Central memory CD8-positive, alpha-beta T cell (primary cell): ENCODE measurements at regions not wholly inside any gene's neighbourhood (a gene's known extent, or its start where the extent isn't known, plus 50 kb on each side); places are given as distances from the start of the nearest gene placed in this dataset.

Source experiments
- ATAC-seq: fragments of 150-1000 bp; cut with Tn5 transposase; replicated peaks from 2 replicates; pipeline ENCODE4 v1.10.0; 2022; ENCODE audit warnings: mild to moderate bottlenecking, moderate FRiP score, moderate number of reproducible peaks; ENCODE audit not compliant: poor library complexity, severe bottlenecking; ENCODE audit errors: extremely low read depth
- DNase-seq, 2 donors: peaks; one replicate each; pipeline ENCODE4 v3.0.0; 2021; ENCODE audit warnings: low spot score in 2 of 2
- H3K27ac Mint-ChIP-seq: one replicate; pipeline ENCODE4 v1.8.0; 2022; ENCODE audit warnings: low read depth, mild to moderate bottlenecking, moderate library complexity, mixed read lengths
- H3K27me3 Mint-ChIP-seq: one replicate; pipeline ENCODE4 v1.8.0; 2022; ENCODE audit warnings: mixed read lengths
- H3K36me3 Mint-ChIP-seq: one replicate; pipeline ENCODE4 v1.8.0; 2022; ENCODE audit warnings: mild to moderate bottlenecking, moderate library complexity, mixed read lengths; ENCODE audit not compliant: insufficient read depth
- H3K4me1 Mint-ChIP-seq: one replicate; pipeline ENCODE4 v1.8.0; 2022; ENCODE audit warnings: mixed read lengths
- H3K4me3 Mint-ChIP-seq: one replicate; pipeline ENCODE4 v1.8.0; 2022; ENCODE audit warnings: mild to moderate bottlenecking, moderate library complexity, mixed read lengths
- H3K9me3 Mint-ChIP-seq: one replicate; pipeline ENCODE4 v1.8.0; 2022; ENCODE audit warnings: mixed read lengths

GRCh38 chr6:100988391-100988984 is 107.4 kb upstream of the ASCC3 start:
- no peak overlapping the region for H3K4me3 Mint-ChIP-seq
- no peaks in the 10 kb centered on the region for H3K36me3 Mint-ChIP-seq
- H3K27me3 Mint-ChIP-seq: no peaks in the 10 kb centered on the region
- no peak for DNase-seq
- no peak overlapping the region for H3K27ac Mint-ChIP-seq
- H3K4me1 Mint-ChIP-seq: no peaks in the 10 kb centered on the region
- ATAC-seq: no peak
- no peaks in the 10 kb centered on the region for H3K9me3 Mint-ChIP-seq

GRCh38 chr6:100990070-100990469 is 108.9 kb upstream of the ASCC3 start:
- DNase-seq (no peak), ATAC-seq (no peak)
- no peaks in the 10 kb centered on the region for H3K9me3 Mint-ChIP-seq
- no peak overlapping the region for H3K4me3 Mint-ChIP-seq
- H3K36me3 Mint-ChIP-seq: no peaks in the 10 kb centered on the region
- H3K27ac Mint-ChIP-seq: no peak overlapping the region
- H3K4me1 Mint-ChIP-seq: no peaks in the 10 kb centered on the region
- no peaks in the 10 kb centered on the region for H3K27me3 Mint-ChIP-seq

GRCh38 chr6:100996409-100996808 is 115.3 kb upstream of the ASCC3 start:
- ATAC-seq (no peak), DNase-seq (no peak)
- H3K27me3 Mint-ChIP-seq: peaks cover 12% of the 10 kb centered on the region
- no peak overlapping the region for H3K27ac Mint-ChIP-seq
- no peaks in the 10 kb centered on the region for H3K36me3 Mint-ChIP-seq
- no peak overlapping the region for H3K4me3 Mint-ChIP-seq
- H3K9me3 Mint-ChIP-seq: no peaks in the 10 kb centered on the region
- H3K4me1 Mint-ChIP-seq: no peaks in the 10 kb centered on the region

GRCh38 chr6:100998111-100998510 is 117.0 kb upstream of the ASCC3 start:
- Mint-ChIP-seq H3K4me1 (no peaks in the 10 kb centered on the region), H3K4me3 (no peak overlapping the region), H3K36me3 (no peaks in the 10 kb centered on the region), H3K9me3 (no peaks in the 10 kb centered on the region), H3K27ac (no peak overlapping the region), H3K27me3 (peaks cover 20% of the 10 kb centered on the region)
- ATAC-seq (no peak), DNase-seq (no peak)

- Mint-ChIP-seq H3K4me1 (no peaks in the 10 kb centered on the region), H3K36me3 (no peaks in the 10 kb centered on the region)
- no peak for DNase-seq
These were observed 118.0 kb upstream of the ASCC3 start for GRCh38 chr6:100999034-100999597.

GRCh38 chr6:101000341-101000740 is 119.2 kb upstream of the ASCC3 start:
- ATAC-seq (no peak), DNase-seq (no peak)
- Mint-ChIP-seq H3K36me3 (no peaks in the 10 kb centered on the region), H3K9me3 (no peaks in the 10 kb centered on the region), H3K4me1 (no peaks in the 10 kb centered on the region), H3K27me3 (peaks cover 20% of the 10 kb centered on the region), H3K27ac (no peak overlapping the region), H3K4me3 (no peak overlapping the region)

More at GRCh38 chr6:100999034-100999597, 118.0 kb upstream of the ASCC3 start:
- ATAC-seq: no peak
- Mint-ChIP-seq H3K27ac (no peak overlapping the region), H3K27me3 (peaks cover 20% of the 10 kb centered on the region), H3K4me3 (no peak overlapping the region), H3K9me3 (no peaks in the 10 kb centered on the region)

- no peak overlapping the region for H3K27ac Mint-ChIP-seq
- no peaks in the 10 kb centered on the region for H3K4me1 Mint-ChIP-seq
- no peak overlapping the region for H3K4me3 Mint-ChIP-seq
- H3K27me3 Mint-ChIP-seq: peaks cover 20% of the 10 kb centered on the region
- no peaks in the 10 kb centered on the region for H3K36me3 Mint-ChIP-seq
- ATAC-seq (no peak), DNase-seq (no peak)
- H3K9me3 Mint-ChIP-seq: no peaks in the 10 kb centered on the region
These were observed 119.9 kb upstream of the ASCC3 start for GRCh38 chr6:101001012-101001411.

GRCh38 chr6:101001607-101002006 is 120.5 kb upstream of the ASCC3 start:
- no peak overlapping the region for H3K4me3 Mint-ChIP-seq
- H3K36me3 Mint-ChIP-seq: no peaks in the 10 kb centered on the region
- DNase-seq (no peak), ATAC-seq (no peak)
- H3K4me1 Mint-ChIP-seq: no peaks in the 10 kb centered on the region
- H3K9me3 Mint-ChIP-seq: no peaks in the 10 kb centered on the region
- peaks cover 20% of the 10 kb centered on the region for H3K27me3 Mint-ChIP-seq
- no peak overlapping the region for H3K27ac Mint-ChIP-seq

- Mint-ChIP-seq H3K36me3 (no peaks in the 10 kb centered on the region), H3K27me3 (peaks cover 19% of the 10 kb centered on the region), H3K4me1 (no peaks in the 10 kb centered on the region), H3K4me3 (no peak overlapping the region), H3K9me3 (no peaks in the 10 kb centered on the region), H3K27ac (no peak overlapping the region)
- ATAC-seq (no peak), DNase-seq (no peak)
These were observed 121.9 kb upstream of the ASCC3 start for GRCh38 chr6:101003075-101003474.

GRCh38 chr6:101011186-101011585 is 130.1 kb upstream of the ASCC3 start:
- Mint-ChIP-seq H3K4me1 (peaks cover 14% of the 10 kb centered on the region), H3K9me3 (no peaks in the 10 kb centered on the region), H3K27me3 (no peaks in the 10 kb centered on the region), H3K4me3 (peak overlapping the region; percentile 53), H3K27ac (peak overlapping the region; percentile 52), H3K36me3 (peaks cover 1% of the 10 kb centered on the region)
- DNase-seq (no peak), ATAC-seq (peak; percentile 54)

GRCh38 chr6:101013612-101014195 is 132.6 kb upstream of the ASCC3 start:
- ATAC-seq: no peak
- Mint-ChIP-seq H3K27ac (no peak overlapping the region), H3K27me3 (no peaks in the 10 kb centered on the region), H3K4me3 (no peak overlapping the region), H3K4me1 (peaks cover 14% of the 10 kb centered on the region), H3K36me3 (peaks cover 1% of the 10 kb centered on the region), H3K9me3 (no peaks in the 10 kb centered on the region)
- no peak for DNase-seq

GRCh38 chr6:101015541-101015940 is 134.4 kb upstream of the ASCC3 start:
- no peaks in the 10 kb centered on the region for H3K27me3 Mint-ChIP-seq
- no peak overlapping the region for H3K4me3 Mint-ChIP-seq
- H3K9me3 Mint-ChIP-seq: no peaks in the 10 kb centered on the region
- DNase-seq (no peak), ATAC-seq (no peak)
- no peak overlapping the region for H3K27ac Mint-ChIP-seq
- peaks cover 1% of the 10 kb centered on the region for H3K36me3 Mint-ChIP-seq
- peaks cover 14% of the 10 kb centered on the region for H3K4me1 Mint-ChIP-seq

- Mint-ChIP-seq H3K9me3 (no peaks in the 10 kb centered on the region), H3K27ac (no peak overlapping the region), H3K4me3 (no peak overlapping the region), H3K4me1 (peaks cover 9% of the 10 kb centered on the region), H3K27me3 (no peaks in the 10 kb centered on the region), H3K36me3 (peaks cover 1% of the 10 kb centered on the region)
- ATAC-seq (no peak), DNase-seq (no peak)
These were observed 135.0 kb upstream of the ASCC3 start for GRCh38 chr6:101016163-101016562.
